IPS DF 4.7 (cell line): ENCODE measurements at regions not wholly inside any gene's neighbourhood (a gene's known extent, or its start where the extent isn't known, plus 50 kb on each side); places are given as distances from the start of the nearest gene placed in this dataset.

ENCODE experiments used
- DNase-seq: peaks from one replicate; pipeline ENCODE4 v3.0.0-alpha.2; 2013; ENCODE audit warnings: low spot score; ENCODE audit errors: extremely low read depth

GRCh38 chr3:10702961-10703740 lies 112.9 kb upstream of the SLC6A11 start:
- peak; percentile 41 for DNase-seq

DNA sequence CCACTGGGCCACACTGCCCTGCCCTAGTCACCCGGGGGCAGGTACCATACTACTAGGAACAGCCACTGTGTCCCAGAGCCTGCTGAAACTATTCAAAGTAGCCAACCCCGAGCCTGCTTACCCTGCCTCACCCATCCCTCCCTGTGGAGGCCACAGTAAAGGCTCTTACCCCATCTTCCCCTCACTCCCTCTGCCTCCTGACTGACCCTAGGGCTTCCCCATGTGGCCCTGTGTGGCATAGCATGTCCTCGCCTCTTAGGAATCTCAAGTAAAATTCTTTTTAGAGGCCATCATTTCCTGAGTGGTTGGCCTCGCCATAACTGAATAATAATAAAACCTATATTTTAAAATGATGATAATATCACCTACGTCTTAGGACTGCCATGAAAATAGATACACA lies 112.2 kb upstream of the SLC6A11 start:
- DNase-seq = no peak

- DNase-seq = no peak
Observed at GRCh38 chr3:10706156-10706739, 109.8 kb upstream of the SLC6A11 start.

DNA sequence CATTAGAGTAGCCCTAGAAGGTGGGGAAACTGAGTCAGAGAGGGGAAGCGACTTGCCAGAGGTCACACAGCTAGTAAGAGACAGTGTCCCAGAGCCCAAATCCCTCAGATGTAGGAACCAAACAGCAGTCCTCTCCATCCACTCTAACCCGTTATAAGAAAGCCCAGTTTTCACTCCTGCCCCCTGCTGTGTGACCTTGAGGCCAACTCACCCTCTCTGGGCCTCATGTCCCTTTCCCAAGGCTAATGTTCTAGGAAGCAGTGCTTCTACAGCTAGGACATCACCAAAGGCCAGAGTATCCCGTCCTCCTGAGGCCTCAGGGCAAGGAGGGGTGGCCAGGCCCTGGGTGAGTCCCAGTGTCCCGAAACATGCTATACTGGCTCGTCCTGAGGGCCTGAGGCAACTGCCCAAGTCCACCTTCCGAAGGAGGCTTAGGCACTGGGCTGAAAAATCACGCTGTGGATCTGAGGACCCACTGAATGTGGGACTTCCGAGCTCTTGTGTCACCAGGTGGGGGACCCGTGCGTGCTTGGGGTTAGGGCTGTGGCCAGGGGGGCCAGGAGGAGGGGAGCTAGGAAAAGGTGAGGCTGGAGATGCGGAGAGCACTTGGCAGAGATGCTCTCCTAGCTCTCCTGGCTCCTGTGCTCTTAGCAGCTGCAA lies 109.2 kb upstream of the SLC6A11 start:
- no peak for DNase-seq

GRCh38 chr3:10707400-10708215 lies 108.4 kb upstream of the SLC6A11 start:
- no peak for DNase-seq

DNA sequence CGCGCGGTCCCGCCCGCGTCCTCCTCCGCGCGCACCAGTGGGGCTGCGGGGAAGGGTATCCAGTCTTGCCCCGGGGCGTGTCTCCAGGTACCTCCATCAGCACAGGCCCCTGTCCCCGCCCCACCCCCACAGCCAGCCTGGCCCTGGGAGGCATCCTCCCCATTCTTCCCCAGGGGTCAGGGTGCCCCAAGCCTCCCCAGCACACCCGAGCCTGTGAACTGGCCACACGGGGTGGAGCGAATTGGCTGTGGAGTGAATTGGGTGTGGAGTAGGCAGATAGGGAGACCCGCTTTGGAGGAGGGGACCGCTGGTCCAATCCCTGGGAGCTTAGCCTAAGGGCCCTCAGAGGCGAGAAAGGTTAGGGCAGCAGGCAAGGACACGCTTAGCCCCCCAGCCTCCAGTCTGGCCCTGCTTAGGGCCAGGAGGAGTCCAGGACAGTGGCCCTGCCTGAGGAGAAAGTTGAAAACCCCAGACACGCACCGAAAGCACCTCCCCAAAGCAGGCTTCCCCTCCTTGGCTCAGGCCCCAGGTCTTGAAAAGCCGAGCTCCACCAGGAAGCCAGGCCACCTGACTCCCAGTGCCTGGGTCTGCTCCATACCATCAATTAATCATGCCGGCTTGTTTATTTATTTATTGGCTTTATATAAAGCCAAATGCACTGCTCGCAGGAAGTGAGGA lies 107.7 kb upstream of the SLC6A11 start:
- DNase-seq = no peak

GRCh38 chr3:10709110-10709781 lies 106.8 kb upstream of the SLC6A11 start:
- no peak for DNase-seq

- DNase-seq = no peak
Observed at GRCh38 chr3:10712121-10712520, 103.9 kb upstream of the SLC6A11 start.

DNA sequence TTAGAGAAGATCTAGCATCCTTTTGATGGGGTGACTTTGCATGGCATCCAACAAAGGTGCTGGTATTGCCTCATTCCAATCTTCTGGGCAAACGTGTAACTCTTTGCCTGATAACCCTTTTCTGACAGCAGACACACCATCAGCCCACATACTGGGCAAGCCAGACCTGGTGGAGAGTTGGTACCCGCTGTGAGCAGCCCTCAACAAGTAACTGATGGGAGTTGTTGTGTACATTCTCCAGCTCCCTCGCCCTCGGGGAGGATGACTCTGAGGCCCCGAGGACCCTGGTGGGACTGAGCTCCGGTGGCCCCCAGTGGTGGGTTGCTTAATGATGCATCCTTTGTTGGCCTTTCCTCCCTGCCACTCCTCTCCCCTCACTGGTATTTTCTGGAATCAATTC lies 102.4 kb upstream of the SLC6A11 start:
- no peak for DNase-seq

DNA sequence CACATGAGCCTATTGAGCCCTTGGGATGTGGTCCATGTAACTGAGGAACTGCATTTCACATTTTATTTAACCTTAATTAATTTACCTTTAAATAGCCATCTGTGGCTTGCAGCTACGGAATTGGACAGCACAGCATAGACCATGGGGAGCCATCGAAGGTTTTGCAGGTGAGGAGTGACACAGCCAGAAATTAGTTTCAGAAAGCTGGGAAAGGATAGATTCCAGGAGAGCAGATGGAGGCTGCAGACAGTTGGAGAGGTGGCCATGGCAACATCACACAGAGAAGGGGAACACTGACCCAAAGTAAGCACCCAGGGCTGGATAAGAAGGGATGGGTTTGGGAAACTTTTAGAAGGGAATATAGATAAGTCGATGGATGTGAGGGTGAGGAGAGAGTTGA lies 100.1 kb upstream of the SLC6A11 start:
- DNase-seq = no peak

- DNase-seq = no peak
Observed at GRCh38 chr3:10716964-10717363, 99.1 kb upstream of the SLC6A11 start.

DNA sequence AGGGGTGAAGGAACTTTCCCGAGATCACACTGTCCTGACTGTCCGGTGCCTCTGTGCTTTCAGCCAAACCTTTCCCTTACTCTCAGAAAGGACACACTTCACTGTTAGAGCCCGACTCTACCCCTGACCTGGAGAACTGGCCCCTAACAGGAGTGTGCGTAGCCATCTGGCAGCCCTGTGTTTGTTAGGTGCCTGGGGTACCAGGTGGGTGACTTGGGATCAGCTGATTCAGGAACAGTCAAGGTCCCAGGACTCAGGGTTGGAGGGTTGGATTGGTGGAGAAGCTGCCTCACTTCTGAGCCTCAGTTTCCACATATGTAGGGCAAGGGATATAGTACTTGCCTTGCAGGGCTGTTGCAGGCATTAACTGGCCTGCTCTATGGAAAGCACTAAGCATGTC lies 98.3 kb upstream of the SLC6A11 start:
- no peak for DNase-seq

DNA sequence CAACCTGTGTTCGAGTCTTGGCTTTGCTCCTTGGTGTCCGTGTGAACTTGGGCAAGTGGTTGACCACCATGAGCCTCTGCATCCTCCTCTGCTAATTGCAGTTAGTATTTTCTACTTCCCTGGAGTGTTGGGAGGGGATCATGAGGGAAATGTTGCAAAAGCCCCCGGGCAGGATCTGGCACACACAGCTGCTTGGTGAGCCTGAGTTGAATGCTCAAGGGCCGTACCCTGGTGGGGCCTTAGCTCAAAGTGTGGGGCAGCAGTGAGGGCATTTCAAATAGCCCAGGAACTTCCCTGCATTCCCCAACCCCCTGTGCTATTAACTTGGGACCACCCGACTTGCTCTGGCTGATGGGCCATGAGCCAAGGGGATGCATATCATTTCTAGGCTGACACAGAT lies 94.9 kb upstream of the SLC6A11 start:
- no peak for DNase-seq

- DNase-seq = no peak
Observed at GRCh38 chr3:10722911-10723310, 93.1 kb upstream of the SLC6A11 start.

GRCh38 chr3:10723991-10724390 lies 92.0 kb upstream of the SLC6A11 start:
- no peak for DNase-seq

GRCh38 chr3:10725067-10725466 lies 91.0 kb upstream of the SLC6A11 start:
- DNase-seq = no peak

- DNase-seq = no peak
Observed at GRCh38 chr3:10725846-10726245, 90.2 kb upstream of the SLC6A11 start.

- no peak for DNase-seq
Observed at GRCh38 chr3:10726787-10727186, 89.2 kb upstream of the SLC6A11 start.

GRCh38 chr3:10729439-10729838 lies 86.6 kb upstream of the SLC6A11 start:
- DNase-seq = no peak

- DNase-seq = no peak
Observed at GRCh38 chr3:10732292-10732691, 83.7 kb upstream of the SLC6A11 start.

- DNase-seq = no peak
Observed at GRCh38 chr3:10733297-10733696, 82.7 kb upstream of the SLC6A11 start.
